Right lobe of liver (tissue), 6 donors: ENCODE measurements at regions not wholly inside any gene's neighbourhood (a gene's known extent, or its start where the extent isn't known, plus 50 kb on each side); places are given as distances from the start of the nearest gene placed in this dataset.

ENCODE experiments used
- ATAC-seq, 4 donors: fragments of 200-7000 bp; cut with Tn5 transposase; one replicate each; pipeline ENCODE4 v1.9.1; 2020; ENCODE audit warnings: mild to moderate bottlenecking in 4 of 4, moderate library complexity in 4 of 4
- DNase-seq, 3 donors: peaks; one replicate each; pipeline ENCODE4 v3.0.0-alpha.2; 2020
- H3K27ac ChIP-seq, 3 donors: fragments of 200-600 bp; one replicate each; pipeline ENCODE4 v1.8.0; 2022
- H3K27me3 ChIP-seq, 2 donors: fragments of 200-600 bp; one replicate each; pipeline ENCODE4 v1.8.0; 2022
- H3K36me3 ChIP-seq, 4 donors: fragments of 200-600 bp; sonication (generic) in 1 of 4; one replicate each; pipeline versions ENCODE4 v1.5.1 to v1.8.0; 2017 to 2022; ENCODE audit warnings: control low read depth in 1 of 4
- H3K4me1 ChIP-seq, 4 donors: fragments of 200-600 bp; sonication (generic) in 1 of 4; one replicate each; pipeline versions ENCODE4 v1.5.1 to v1.8.0; 2017 to 2022; ENCODE audit warnings: control low read depth in 1 of 4
- H3K4me3 ChIP-seq, 3 donors: fragments of 200-600 bp; one replicate each; pipeline ENCODE4 v1.8.0; 2022
- H3K9me3 ChIP-seq, 4 donors: fragments of 200-600 bp; sonication (generic) in 1 of 4; one replicate each; pipeline versions ENCODE4 v1.5.1 to v1.8.0; 2017 to 2022; ENCODE audit warnings: control low read depth in 1 of 4
- POLR2A ChIP-seq: fragments of 450-650 bp; IDR thresholded peaks from one replicate; pipeline ENCODE4 v1.6.1; 2017; ENCODE audit warnings: antibody characterized with exemption, mild to moderate bottlenecking
- WGBS: methylation state at CpG from one replicate; pipeline ENCODE4 v1.1.6; 2018; ENCODE audit warnings: low coverage, low lambda C conversion rate; ENCODE audit not compliant: insufficient coverage; ENCODE audit errors: missing lambda C conversion rate; 5-methylcytosine and 5-hydroxymethylcytosine counted together
- intact Hi-C, 2 donors: fragments of 100-400 bp; cut with DNase I; formaldehyde crosslinking; loops; one replicate each; pipeline versions ENCODE4 v1.11.2 to v1.14.1; 2022
- TF ChIP-seq, protein P1 (sequence below), 4 donors: fragments of 200-600 bp in 3 of 4; fragments of 450-650 bp in 1 of 4; IDR thresholded peaks; one replicate each; pipeline versions ENCODE4 v1.5.1 to v1.8.0; 2016 to 2022; ENCODE audit warnings: antibody characterized with exemption in 4 of 4, mild to moderate bottlenecking in 2 of 4
- donor health status: DM: no; HTN: yes; CAD: no.
- donor health status: DM: no; HTN: no; CAD: no.
- donor health status: DM: no; HTN: no; CAD: no.
- donor health status: DM: no; HTN: yes; CAD: no.
- donor health status: DM: no; HTN: yes; CAD: no.

DNA sequence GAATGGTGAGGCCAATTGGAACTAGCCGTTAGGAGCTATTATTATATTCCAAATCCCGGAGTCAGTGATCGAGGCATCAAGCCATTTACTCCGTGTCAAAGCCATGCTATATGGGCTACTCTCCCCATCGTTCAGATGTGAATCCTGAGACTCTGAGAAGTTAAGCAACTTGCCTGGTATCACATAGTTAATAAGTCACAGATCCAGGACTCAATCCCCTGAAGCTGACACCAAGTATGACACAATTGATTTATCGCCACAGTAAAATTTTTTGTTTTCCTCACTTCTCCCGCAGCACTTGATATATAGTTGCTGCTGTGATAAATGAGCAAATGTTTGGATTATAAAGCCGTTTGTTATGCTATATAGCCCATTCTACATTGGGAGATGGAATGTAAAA, 50.8 kb upstream of the TSHZ2 start:
- Histone ChIP-seq H3K36me3 (no peaks in the 10 kb centered on the region), H3K4me3 (no peak overlapping the region), H3K27ac (no peak overlapping the region), H3K27me3 (no peaks in the 10 kb centered on the region), H3K4me1 (peaks cover 0 to 6% (median 0%) of the 10 kb centered on the region in 4 donors), H3K9me3 (no peaks in the 10 kb centered on the region)
- no peak for ATAC-seq
- intact Hi-C loops = no loop called here
- no peak for DNase-seq
- no peak for TF ChIP-seq POLR2A
- TF ChIP-seq, protein P1, sequence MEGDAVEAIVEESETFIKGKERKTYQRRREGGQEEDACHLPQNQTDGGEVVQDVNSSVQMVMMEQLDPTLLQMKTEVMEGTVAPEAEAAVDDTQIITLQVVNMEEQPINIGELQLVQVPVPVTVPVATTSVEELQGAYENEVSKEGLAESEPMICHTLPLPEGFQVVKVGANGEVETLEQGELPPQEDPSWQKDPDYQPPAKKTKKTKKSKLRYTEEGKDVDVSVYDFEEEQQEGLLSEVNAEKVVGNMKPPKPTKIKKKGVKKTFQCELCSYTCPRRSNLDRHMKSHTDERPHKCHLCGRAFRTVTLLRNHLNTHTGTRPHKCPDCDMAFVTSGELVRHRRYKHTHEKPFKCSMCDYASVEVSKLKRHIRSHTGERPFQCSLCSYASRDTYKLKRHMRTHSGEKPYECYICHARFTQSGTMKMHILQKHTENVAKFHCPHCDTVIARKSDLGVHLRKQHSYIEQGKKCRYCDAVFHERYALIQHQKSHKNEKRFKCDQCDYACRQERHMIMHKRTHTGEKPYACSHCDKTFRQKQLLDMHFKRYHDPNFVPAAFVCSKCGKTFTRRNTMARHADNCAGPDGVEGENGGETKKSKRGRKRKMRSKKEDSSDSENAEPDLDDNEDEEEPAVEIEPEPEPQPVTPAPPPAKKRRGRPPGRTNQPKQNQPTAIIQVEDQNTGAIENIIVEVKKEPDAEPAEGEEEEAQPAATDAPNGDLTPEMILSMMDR (IDR thresholded peaks at IDR 0.05) = no peak
- WGBS = 80% methylated on average over 8 of the region's 8 CpGs

DNA sequence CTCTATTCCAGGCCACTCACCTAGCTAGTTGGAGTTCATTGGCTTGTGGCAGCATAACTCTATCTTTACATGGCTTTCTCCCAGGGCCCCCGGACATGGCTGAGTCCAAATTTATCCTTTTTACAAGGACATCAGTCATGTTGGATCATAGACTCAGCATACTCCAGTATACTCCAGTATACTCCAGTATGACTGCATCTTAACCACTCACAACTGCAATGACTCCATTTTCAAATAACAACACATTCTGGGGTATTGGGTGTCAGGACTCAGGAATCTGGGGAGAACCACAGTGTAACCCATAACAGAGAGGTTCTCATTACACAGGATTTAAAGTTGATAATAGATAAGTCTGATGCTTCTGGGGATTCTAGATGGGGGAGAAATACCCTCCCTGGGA, 53.8 kb upstream of the TSHZ2 start:
- Histone ChIP-seq H3K4me1 (peaks cover 0 to 8% (median 0%) of the 10 kb centered on the region in 4 donors), H3K27ac (no peak overlapping the region), H3K9me3 (peaks cover 0 to 16% (median 3%) of the 10 kb centered on the region in 4 donors), H3K4me3 (no peak overlapping the region), H3K36me3 (no peaks in the 10 kb centered on the region), H3K27me3 (no peaks in the 10 kb centered on the region)
- 83% methylated on average over 1 of the region's 1 CpG for WGBS
- ATAC-seq = no peak
- DNase-seq = no peak
- TF ChIP-seq POLR2A = no peak
- TF ChIP-seq, protein P1 (IDR thresholded peaks at IDR 0.05) = no peak
- intact Hi-C loops = no loop called here

DNA sequence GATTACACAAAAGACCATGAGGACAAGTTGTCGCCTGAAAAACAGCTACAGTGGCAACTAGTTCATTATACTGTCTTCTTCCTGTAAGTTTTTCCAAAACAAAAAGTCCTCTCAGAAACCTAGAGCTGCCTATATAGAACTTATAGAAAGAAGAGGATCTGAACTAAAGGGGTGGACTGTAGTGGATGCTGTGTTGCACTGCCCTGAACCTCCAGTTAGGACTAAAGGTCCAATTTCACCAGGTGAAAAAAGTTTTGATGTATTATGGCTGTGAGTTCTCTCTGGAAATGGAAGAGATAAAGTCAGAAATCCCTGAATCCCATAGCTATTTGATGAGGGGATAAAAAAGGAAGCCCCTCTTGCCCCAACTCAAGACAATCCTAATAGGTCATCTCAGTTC, 56.6 kb upstream of the TSHZ2 start:
- Histone ChIP-seq H3K4me1 (peaks cover 0 to 8% (median 0%) of the 10 kb centered on the region in 4 donors), H3K27ac (no peak overlapping the region), H3K4me3 (no peak overlapping the region), H3K27me3 (no peaks in the 10 kb centered on the region), H3K9me3 (peaks cover 0 to 16% (median 3%) of the 10 kb centered on the region in 4 donors), H3K36me3 (no peaks in the 10 kb centered on the region)
- DNase-seq = no peak
- WGBS = 92% methylated on average over 1 of the region's 1 CpG
- ATAC-seq = no peak
- intact Hi-C loops = no loop called here
- TF ChIP-seq, protein P1 (IDR thresholded peaks at IDR 0.05) = no peak
- TF ChIP-seq POLR2A = no peak

DNA sequence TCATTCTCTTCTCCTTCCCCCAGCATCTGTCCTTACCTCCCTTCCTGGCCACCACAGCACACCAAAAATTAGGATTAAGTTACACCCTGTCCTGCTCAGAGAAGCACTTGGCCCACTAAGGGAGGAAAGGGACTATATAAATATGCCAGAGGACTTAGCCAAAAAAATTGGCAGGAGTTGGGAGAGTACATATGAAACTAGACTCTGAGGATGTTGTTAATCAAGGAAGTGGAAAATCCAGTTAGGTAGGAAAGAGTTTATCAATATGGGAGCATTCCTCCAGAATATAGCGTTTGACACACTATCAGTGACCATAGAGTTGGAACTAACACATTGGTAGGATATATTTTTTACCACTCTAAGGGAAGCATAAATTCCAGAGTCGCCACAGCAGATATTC, 57.3 kb upstream of the TSHZ2 start:
- WGBS = 33% methylated on average over 1 of the region's 2 CpGs
- intact Hi-C loops = no loop called here

More for the DNA sequence above, 57.3 kb upstream of the TSHZ2 start:
- no peak for TF ChIP-seq POLR2A
- TF ChIP-seq, protein P1 (IDR thresholded peaks at IDR 0.05) = no peak
- ATAC-seq (no peak), DNase-seq (no peak)
- peaks cover 0 to 16% (median 3%) of the 10 kb centered on the region in 4 donors for H3K9me3 ChIP-seq
- no peak overlapping the region for H3K27ac ChIP-seq
- peaks cover 0 to 8% (median 0%) of the 10 kb centered on the region in 4 donors for H3K4me1 ChIP-seq
- H3K4me3 ChIP-seq = no peak overlapping the region
- H3K36me3 ChIP-seq = no peaks in the 10 kb centered on the region
- no peaks in the 10 kb centered on the region for H3K27me3 ChIP-seq
